ENCODE measurements at regions not wholly inside any gene's neighbourhood (a gene's known extent, or its start where the extent isn't known, plus 50 kb on each side); places are given as distances from the start of the nearest gene placed in this dataset.

- DNase-seq = no peak
These were observed 105.8 kb upstream of the TMPO start for GRCh38 chr12:98409548-98409947.

- no peak for DNase-seq
These were observed 105.0 kb upstream of the TMPO start for GRCh38 chr12:98410356-98410755.

GRCh38 chr12:98416845-98417244, 98.5 kb upstream of the TMPO start:
- no peak for DNase-seq

- DNase-seq = no peak
These were observed 98.1 kb upstream of the TMPO start for GRCh38 chr12:98417266-98417665.

- no peak for DNase-seq
These were observed 96.9 kb upstream of the TMPO start for GRCh38 chr12:98418357-98419075.

GRCh38 chr12:98419081-98419794, 96.2 kb upstream of the TMPO start:
- DNase-seq = no peak

GRCh38 chr12:98419795-98420404, 95.5 kb upstream of the TMPO start:
- DNase-seq = no peak

GRCh38 chr12:98420461-98420860, 94.9 kb upstream of the TMPO start:
- no peak for DNase-seq

GRCh38 chr12:98421316-98421715, 94.1 kb upstream of the TMPO start:
- DNase-seq = no peak

GRCh38 chr12:98422359-98422758, 93.0 kb upstream of the TMPO start:
- DNase-seq = no peak

GRCh38 chr12:98422812-98423211, 92.6 kb upstream of the TMPO start:
- no peak for DNase-seq

GRCh38 chr12:98423963-98424362, 91.4 kb upstream of the TMPO start:
- no peak for DNase-seq

- no peak for DNase-seq
These were observed 90.5 kb upstream of the TMPO start for GRCh38 chr12:98424726-98425401.

- DNase-seq = no peak
These were observed 89.5 kb upstream of the TMPO start for GRCh38 chr12:98425859-98426258.

GRCh38 chr12:98431089-98431488, 84.3 kb upstream of the TMPO start:
- no peak for DNase-seq

GRCh38 chr12:98437166-98437565, 78.2 kb upstream of the TMPO start:
- DNase-seq = no peak

- no peak for DNase-seq
These were observed 77.4 kb upstream of the TMPO start for GRCh38 chr12:98437806-98438595.

- DNase-seq = no peak
These were observed 76.6 kb upstream of the TMPO start for GRCh38 chr12:98438656-98439230.

- DNase-seq = no peak
These were observed 75.9 kb upstream of the TMPO start for GRCh38 chr12:98439471-98439951.

GRCh38 chr12:98439981-98440581, 75.3 kb upstream of the TMPO start:
- peak; percentile 80 for DNase-seq

GRCh38 chr12:98446060-98446459, 69.3 kb upstream of the TMPO start:
- no peak for DNase-seq

GRCh38 chr12:98446682-98447081, 68.7 kb upstream of the TMPO start:
- no peak for DNase-seq

Measured in GDM1 (cell line).